ENCODE measurements at regions not wholly inside any gene's neighbourhood (a gene's known extent, or its start where the extent isn't known, plus 50 kb on each side); places are given as distances from the start of the nearest gene placed in this dataset.

GRCh38 chr1:229102741-229103391 is 168.0 kb upstream of the RAB4A start:
- TF ChIP-seq LEF1 (IDR thresholded peaks at IDR 0.05; ENCODE audit: borderline replicate concordance) (no peak), FOXM1 (IDR thresholded peaks at IDR 0.05; ENCODE audit: borderline replicate concordance) (no peak), SP1 (IDR thresholded peaks at IDR 0.05) (no peak), CTBP1 (IDR thresholded peaks at IDR 0.05; ENCODE audit: borderline replicate concordance) (no peak), TARDBP (IDR thresholded peaks at IDR 0.05) (no peak), SUZ12 (IDR thresholded peaks at IDR 0.05) (no peak), NFRKB (IDR thresholded peaks at IDR 0.05) (no peak)
